ENCODE measurements at regions not wholly inside any gene's neighbourhood (a gene's known extent, or its start where the extent isn't known, plus 50 kb on each side); places are given as distances from the start of the nearest gene placed in this dataset.

- 71 to 82% methylated on average over 4 of the region's 4 CpGs for WGBS, 2 donors
- Histone ChIP-seq H3K9ac (ENCODE audit: insufficient read depth in 1 of 2, low read length in 2 of 2) (no peak overlapping the region), H3K27ac (ENCODE audit: low read depth in 1 of 2, low read length in 1 of 2) (no peak overlapping the region), H3K4me3 (no peak overlapping the region), H3K9me3 (ENCODE audit: control insufficient read depth in 4 of 4, insufficient read depth in 3 of 4, low read length in 3 of 4) (peaks cover 0 to 2% (median under 1%) of the 10 kb centered on the region in 4 donors), H3K36me3 (ENCODE audit: control insufficient read depth in 4 of 4, insufficient read depth in 4 of 4, low read length in 4 of 4) (no peaks in the 10 kb centered on the region), H3K4me1 (ENCODE audit: control insufficient read depth in 5 of 5, insufficient read depth in 5 of 5, low read length in 5 of 5) (no peaks in the 10 kb centered on the region), H3K27me3 (ENCODE audit: control insufficient read depth in 3 of 3, insufficient read depth in 3 of 3, low read length in 2 of 3) (no peaks in the 10 kb centered on the region)
- TF ChIP-seq, protein P1, sequence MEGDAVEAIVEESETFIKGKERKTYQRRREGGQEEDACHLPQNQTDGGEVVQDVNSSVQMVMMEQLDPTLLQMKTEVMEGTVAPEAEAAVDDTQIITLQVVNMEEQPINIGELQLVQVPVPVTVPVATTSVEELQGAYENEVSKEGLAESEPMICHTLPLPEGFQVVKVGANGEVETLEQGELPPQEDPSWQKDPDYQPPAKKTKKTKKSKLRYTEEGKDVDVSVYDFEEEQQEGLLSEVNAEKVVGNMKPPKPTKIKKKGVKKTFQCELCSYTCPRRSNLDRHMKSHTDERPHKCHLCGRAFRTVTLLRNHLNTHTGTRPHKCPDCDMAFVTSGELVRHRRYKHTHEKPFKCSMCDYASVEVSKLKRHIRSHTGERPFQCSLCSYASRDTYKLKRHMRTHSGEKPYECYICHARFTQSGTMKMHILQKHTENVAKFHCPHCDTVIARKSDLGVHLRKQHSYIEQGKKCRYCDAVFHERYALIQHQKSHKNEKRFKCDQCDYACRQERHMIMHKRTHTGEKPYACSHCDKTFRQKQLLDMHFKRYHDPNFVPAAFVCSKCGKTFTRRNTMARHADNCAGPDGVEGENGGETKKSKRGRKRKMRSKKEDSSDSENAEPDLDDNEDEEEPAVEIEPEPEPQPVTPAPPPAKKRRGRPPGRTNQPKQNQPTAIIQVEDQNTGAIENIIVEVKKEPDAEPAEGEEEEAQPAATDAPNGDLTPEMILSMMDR (IDR thresholded peaks at IDR 0.05; ENCODE audit: control extremely low read depth, extremely low read depth): no peak
- ATAC-seq (ENCODE audit: insufficient read depth, low FRiP score) (no peak), DNase-seq (no peak)
Measured at GRCh38 chr16:6252541-6252940, 1080.1 kb upstream of the RBFOX1 start.

GRCh38 chr16:6250511-6250910 is 1082.1 kb upstream of the RBFOX1 start:
- Histone ChIP-seq H3K4me1 (ENCODE audit: control insufficient read depth in 5 of 5, insufficient read depth in 5 of 5, low read length in 5 of 5) (no peaks in the 10 kb centered on the region), H3K9me3 (ENCODE audit: control insufficient read depth in 4 of 4, insufficient read depth in 3 of 4, low read length in 3 of 4) (peaks cover 0 to 2% (median 0%) of the 10 kb centered on the region in 4 donors), H3K4me3 (no peak overlapping the region), H3K27me3 (ENCODE audit: control insufficient read depth in 3 of 3, insufficient read depth in 3 of 3, low read length in 2 of 3) (no peaks in the 10 kb centered on the region), H3K36me3 (ENCODE audit: control insufficient read depth in 4 of 4, insufficient read depth in 4 of 4, low read length in 4 of 4) (no peaks in the 10 kb centered on the region), H3K9ac (ENCODE audit: insufficient read depth in 1 of 2, low read length in 2 of 2) (no peak overlapping the region), H3K27ac (ENCODE audit: low read depth in 1 of 2, low read length in 1 of 2) (no peak overlapping the region)
- TF ChIP-seq, protein P1 (IDR thresholded peaks at IDR 0.05; ENCODE audit: control extremely low read depth, extremely low read depth): no peak
- WGBS, 2 donors: 38 to 44% methylated on average over 3 of the region's 3 CpGs
- ATAC-seq (ENCODE audit: insufficient read depth, low FRiP score) (no peak), DNase-seq (no peak)

DNA sequence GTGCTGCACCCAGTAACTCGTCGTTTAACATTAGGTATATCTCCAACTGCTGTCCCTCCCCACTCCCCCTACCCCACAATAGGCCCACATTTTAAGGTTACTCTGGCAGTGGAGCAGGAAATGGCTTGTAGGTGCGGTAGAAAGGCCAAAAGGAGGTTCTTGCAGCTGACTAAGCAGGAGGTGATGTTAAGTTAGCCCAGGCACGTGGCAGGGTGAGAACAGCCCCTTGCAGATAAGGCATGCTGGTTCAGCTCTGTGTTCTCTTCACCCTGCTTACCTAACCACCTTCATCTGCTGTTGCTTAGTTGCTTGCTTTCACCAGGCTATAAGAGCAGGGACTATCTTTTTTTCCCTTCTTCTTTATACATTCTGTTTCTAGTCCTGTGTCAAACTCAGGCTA is 1082.8 kb upstream of the RBFOX1 start:
- DNase-seq (no peak), ATAC-seq (ENCODE audit: insufficient read depth, low FRiP score) (no peak)
- peaks cover 0 to 2% (median 0%) of the 10 kb centered on the region in 4 donors for H3K9me3 ChIP-seq (ENCODE audit: control insufficient read depth in 4 of 4, insufficient read depth in 3 of 4, low read length in 3 of 4)
- H3K36me3 ChIP-seq (ENCODE audit: control insufficient read depth in 4 of 4, insufficient read depth in 4 of 4, low read length in 4 of 4): no peaks in the 10 kb centered on the region
- TF ChIP-seq, protein P1 (IDR thresholded peaks at IDR 0.05; ENCODE audit: control extremely low read depth, extremely low read depth): no peak
- 53 to 59% methylated on average over 4 of the region's 4 CpGs for WGBS, 2 donors
- H3K4me1 ChIP-seq (ENCODE audit: control insufficient read depth in 5 of 5, insufficient read depth in 5 of 5, low read length in 5 of 5): no peaks in the 10 kb centered on the region
- H3K4me3 ChIP-seq: no peak overlapping the region
- no peaks in the 10 kb centered on the region for H3K27me3 ChIP-seq (ENCODE audit: control insufficient read depth in 3 of 3, insufficient read depth in 3 of 3, low read length in 2 of 3)
- H3K27ac ChIP-seq (ENCODE audit: low read depth in 1 of 2, low read length in 1 of 2): no peak overlapping the region
- no peak overlapping the region for H3K9ac ChIP-seq (ENCODE audit: insufficient read depth in 1 of 2, low read length in 2 of 2)

DNA sequence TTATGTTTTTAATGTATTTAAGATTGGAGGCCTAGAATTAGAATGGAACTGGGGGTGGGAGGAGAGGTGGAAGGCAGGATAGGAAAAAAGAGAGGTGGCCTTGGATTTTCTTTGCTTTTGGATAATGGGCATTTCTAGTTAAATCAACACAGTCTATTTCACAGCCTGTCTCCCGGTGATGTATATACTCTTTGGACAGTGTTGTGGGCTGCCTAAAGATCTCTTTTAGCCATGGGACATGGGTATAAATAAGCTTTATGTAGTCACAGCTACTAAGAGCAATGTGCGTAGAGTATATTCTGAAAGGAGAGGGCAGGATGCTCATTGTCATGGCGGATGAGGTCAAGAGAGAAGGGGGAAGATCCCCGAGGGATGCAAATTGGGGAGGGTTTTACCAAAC is 1084.4 kb upstream of the RBFOX1 start:
- no peak overlapping the region for H3K27ac ChIP-seq (ENCODE audit: low read depth in 1 of 2, low read length in 1 of 2)
- WGBS, 2 donors: 68 to 77% methylated on average over 4 of the region's 4 CpGs
- no peak overlapping the region for H3K9ac ChIP-seq (ENCODE audit: insufficient read depth in 1 of 2, low read length in 2 of 2)
- ATAC-seq (ENCODE audit: insufficient read depth, low FRiP score) (no peak), DNase-seq (no peak)
- no peaks in the 10 kb centered on the region for H3K36me3 ChIP-seq (ENCODE audit: control insufficient read depth in 4 of 4, insufficient read depth in 4 of 4, low read length in 4 of 4)
- TF ChIP-seq, protein P1 (IDR thresholded peaks at IDR 0.05; ENCODE audit: control extremely low read depth, extremely low read depth): no peak
- H3K4me1 ChIP-seq (ENCODE audit: control insufficient read depth in 5 of 5, insufficient read depth in 5 of 5, low read length in 5 of 5): no peaks in the 10 kb centered on the region
- no peak overlapping the region for H3K4me3 ChIP-seq
- peaks cover 0 to under 1% (median 0%) of the 10 kb centered on the region in 4 donors for H3K9me3 ChIP-seq (ENCODE audit: control insufficient read depth in 4 of 4, insufficient read depth in 3 of 4, low read length in 3 of 4)
- no peaks in the 10 kb centered on the region for H3K27me3 ChIP-seq (ENCODE audit: control insufficient read depth in 3 of 3, insufficient read depth in 3 of 3, low read length in 2 of 3)

Measured in lung (tissue), 11 donors.